Ammon's horn (tissue), 1 donor: ENCODE measurements at regions not wholly inside any gene's neighbourhood (a gene's known extent, or its start where the extent isn't known, plus 50 kb on each side); places are given as distances from the start of the nearest gene placed in this dataset.

Source experiments
- DNase-seq: peaks from one replicate; pipeline ENCODE4 v3.0.0-alpha.2; 2016; ENCODE audit warnings: low spot score

- DNase-seq: no peak
Observed at GRCh38 chr18:56380685-56381084, 257.7 kb downstream of the TXNL1 start.

- no peak for DNase-seq
Observed at GRCh38 chr18:56379256-56379655, 259.1 kb downstream of the TXNL1 start.

GRCh38 chr18:56377231-56377630, 261.2 kb downstream of the TXNL1 start:
- DNase-seq: no peak

- no peak for DNase-seq
Observed at GRCh38 chr18:56374007-56374655, 264.3 kb downstream of the TXNL1 start.

- DNase-seq: no peak
Observed at GRCh38 chr18:56373601-56374000, 264.8 kb downstream of the TXNL1 start.

GRCh38 chr18:56368066-56368465, 270.3 kb downstream of the TXNL1 start:
- DNase-seq: no peak

- no peak for DNase-seq
Observed at GRCh38 chr18:56358608-56359280, 279.6 kb downstream of the TXNL1 start.

- no peak for DNase-seq
Observed at GRCh38 chr18:56353663-56354260, 284.6 kb downstream of the TXNL1 start.

- DNase-seq: no peak
Observed at GRCh38 chr18:56351911-56352500, 286.4 kb downstream of the TXNL1 start.

GRCh38 chr18:56337507-56337906, 300.9 kb downstream of the TXNL1 start:
- no peak for DNase-seq

- DNase-seq: no peak
Observed at GRCh38 chr18:56333839-56334238, 304.6 kb downstream of the TXNL1 start.

- DNase-seq: no peak
Observed at GRCh38 chr18:56333146-56333545, 305.2 kb downstream of the TXNL1 start.

GRCh38 chr18:56332371-56332770, 306.0 kb downstream of the TXNL1 start:
- DNase-seq: no peak

- no peak for DNase-seq
Observed at GRCh38 chr18:56330366-56331110, 307.9 kb downstream of the TXNL1 start.

- DNase-seq: no peak
Observed at GRCh38 chr18:56329536-56329935, 308.9 kb downstream of the TXNL1 start.

- no peak for DNase-seq
Observed at GRCh38 chr18:56327191-56327885, 311.1 kb downstream of the TXNL1 start.

- DNase-seq: peak; percentile 36
Observed at GRCh38 chr18:56326336-56327072, 311.9 kb downstream of the TXNL1 start.

GRCh38 chr18:56323673-56324072, 314.7 kb downstream of the TXNL1 start:
- no peak for DNase-seq

- no peak for DNase-seq
Observed at GRCh38 chr18:56322406-56322805, 316.0 kb downstream of the TXNL1 start.

- DNase-seq: peak; percentile 39
Observed at GRCh38 chr18:56321470-56321869, 316.9 kb downstream of the TXNL1 start.

- no peak for DNase-seq
Observed at GRCh38 chr18:56319953-56320352, 318.4 kb downstream of the TXNL1 start.
